PC-9 (cell line): ENCODE measurements at regions not wholly inside any gene's neighbourhood (a gene's known extent, or its start where the extent isn't known, plus 50 kb on each side); places are given as distances from the start of the nearest gene placed in this dataset.

Experiments used
- CTCF ChIP-seq: fragments of 200-600 bp; sonication (generic); conservative IDR thresholded peaks from 2 replicates; pipeline ENCODE4 v1.6.1; 2017; ENCODE audit warnings: mixed run types, antibody characterized with exemption, mild to moderate bottlenecking, moderate library complexity
- EZH2 ChIP-seq: fragments of 200-600 bp; sonication (generic); IDR thresholded peaks from 2 replicates; pipeline ENCODE4 v1.8.0; 2017; ENCODE audit warnings: antibody characterized with exemption, low read depth

- TF ChIP-seq EZH2 (no peak), CTCF (no peak)
These were observed 791.3 kb downstream of the TENT5A start for GRCh38 chr6:80961166-80961565.
